ACHN (cell line): ENCODE measurements at regions not wholly inside any gene's neighbourhood (a gene's known extent, or its start where the extent isn't known, plus 50 kb on each side); places are given as distances from the start of the nearest gene placed in this dataset.

Experiments
- DNase-seq: peaks from one replicate; pipeline ENCODE4 v3.0.0-alpha.2; 2015
- in situ Hi-C: cut with HindIII; loops from 2 replicates; pipeline ENCODE4 v1.10.0; 2017; ENCODE audit warnings: low sequenced_read_pairs, low pct_ligation_motif_present, low pct_unique_long_range_greater_than_20kb

- in situ Hi-C loops: no loop called here
- no peak for DNase-seq
These were observed 130.8 kb downstream of the HMX1 start for GRCh38 chr4:8740666-8741395.

GRCh38 chr4:8739820-8740665 is 131.6 kb downstream of the HMX1 start:
- DNase-seq: no peak
- in situ Hi-C loops: no loop called here

GRCh38 chr4:8739317-8739716 is 132.3 kb downstream of the HMX1 start:
- in situ Hi-C loops: no loop called here
- no peak for DNase-seq

- DNase-seq: no peak
- in situ Hi-C loops: no loop called here
These were observed 133.1 kb downstream of the HMX1 start for GRCh38 chr4:8738471-8738931.

- no peak for DNase-seq
- in situ Hi-C loops: no loop called here
These were observed 133.9 kb downstream of the HMX1 start for GRCh38 chr4:8737601-8738279.

DNA sequence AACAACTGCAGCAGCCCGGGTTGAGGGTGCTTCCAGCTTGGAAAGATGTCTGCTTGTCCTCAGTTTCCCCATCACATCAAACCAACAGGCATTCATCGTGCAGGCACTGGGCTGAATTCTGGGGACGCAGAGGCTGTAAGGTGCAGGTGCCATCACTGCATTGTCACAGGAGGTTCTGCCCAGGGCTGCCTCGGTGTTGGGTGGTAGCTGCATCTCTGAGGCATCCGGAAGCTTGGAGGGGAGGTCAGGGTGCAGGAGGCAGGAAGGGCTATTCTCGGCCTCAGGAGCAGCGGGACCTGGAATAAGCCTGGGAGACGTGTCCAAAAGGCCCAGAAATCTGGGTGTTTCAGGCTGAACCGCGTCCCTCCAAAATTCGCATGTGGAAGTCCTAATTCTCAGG is 134.6 kb downstream of the HMX1 start:
- in situ Hi-C loops: no loop called here
- DNase-seq: no peak

- in situ Hi-C loops: no loop called here
- DNase-seq: no peak
These were observed 135.4 kb downstream of the HMX1 start for GRCh38 chr4:8736090-8736825.

DNA sequence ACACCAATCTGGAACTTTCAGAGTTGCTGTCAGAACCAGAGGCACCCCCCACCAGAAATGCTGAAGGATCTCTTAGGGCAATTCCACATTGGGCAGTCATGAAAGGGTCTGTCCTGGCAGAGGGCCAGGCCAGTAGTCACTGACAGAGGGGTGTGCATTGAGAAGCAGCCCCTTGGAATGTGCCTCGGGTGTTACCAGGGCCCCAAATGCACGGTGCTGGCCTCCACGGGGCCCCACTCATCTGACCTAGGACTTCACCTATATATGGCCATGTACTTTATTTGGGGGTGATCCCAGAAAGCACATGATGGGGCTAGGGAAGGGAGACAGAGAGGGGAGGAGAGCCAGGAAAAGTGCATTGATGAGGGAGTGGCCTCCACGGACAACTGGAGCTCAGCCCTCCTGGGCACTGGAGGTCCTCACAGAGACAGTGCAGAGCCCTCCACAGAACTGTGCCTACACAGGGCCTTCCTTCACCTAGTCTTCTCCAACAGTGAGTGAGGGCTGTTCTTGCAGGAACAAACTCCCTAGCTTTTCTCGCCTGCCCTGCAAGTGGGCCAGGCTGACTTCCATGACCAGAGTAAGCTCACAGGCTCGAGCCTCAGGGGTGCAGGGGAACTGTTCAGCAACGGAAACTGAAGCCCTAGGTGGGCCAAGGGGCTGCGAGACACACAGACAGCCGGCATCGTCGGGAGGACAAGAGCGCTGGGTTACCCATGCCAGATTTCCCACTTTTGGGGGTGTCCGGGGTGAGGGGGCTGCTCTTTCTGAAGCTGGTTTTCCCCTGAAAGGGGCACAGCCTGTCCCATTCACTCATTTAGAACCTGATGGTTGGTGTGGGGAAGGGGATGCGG is 136.2 kb downstream of the HMX1 start:
- DNase-seq: no peak
- in situ Hi-C loops: no loop called here

DNA sequence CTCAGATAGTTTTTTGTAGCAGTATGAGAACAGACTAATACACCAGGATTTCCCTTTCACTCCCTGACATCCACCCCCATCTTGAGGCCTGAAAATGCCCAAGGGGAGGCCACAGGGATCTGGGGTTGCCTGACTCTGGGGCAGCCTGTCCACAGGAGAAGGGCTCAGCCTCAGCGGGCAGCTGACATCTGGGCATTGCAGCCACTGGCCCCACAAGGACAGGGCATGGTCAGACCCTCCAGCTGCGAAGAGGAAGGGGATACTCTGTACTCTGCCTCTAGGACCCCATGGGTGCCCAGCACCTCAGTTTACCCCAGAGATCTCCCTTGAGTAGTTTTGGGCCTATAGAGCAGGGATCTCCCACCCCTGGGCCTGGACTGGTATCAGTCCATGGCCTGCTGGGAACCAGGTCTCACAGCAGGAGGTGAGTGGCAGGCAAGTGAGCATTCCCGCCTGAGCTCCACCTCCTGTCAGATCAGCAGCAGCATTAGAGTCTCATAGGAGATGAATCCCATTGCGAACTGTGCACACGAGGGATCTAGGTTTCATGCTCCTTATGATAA is 138.9 kb downstream of the HMX1 start:
- in situ Hi-C loops: no loop called here
- DNase-seq: no peak

GRCh38 chr4:8732092-8732491 is 139.5 kb downstream of the CPZ start:
- DNase-seq: no peak
- in situ Hi-C loops: no loop called here

GRCh38 chr4:8731364-8731763 is 138.8 kb downstream of the CPZ start:
- no peak for DNase-seq
- in situ Hi-C loops: no loop called here

- in situ Hi-C loops: no loop called here
These were observed 138.1 kb downstream of the CPZ start for GRCh38 chr4:8730681-8731080.

GRCh38 chr4:8730159-8730558 is 137.6 kb downstream of the CPZ start:
- in situ Hi-C loops: no loop called here
- DNase-seq: no peak

More at GRCh38 chr4:8730681-8731080, 138.1 kb downstream of the CPZ start:
- no peak for DNase-seq

- in situ Hi-C loops: no loop called here
- no peak for DNase-seq
These were observed 137.0 kb downstream of the CPZ start for GRCh38 chr4:8729408-8730149.

DNA sequence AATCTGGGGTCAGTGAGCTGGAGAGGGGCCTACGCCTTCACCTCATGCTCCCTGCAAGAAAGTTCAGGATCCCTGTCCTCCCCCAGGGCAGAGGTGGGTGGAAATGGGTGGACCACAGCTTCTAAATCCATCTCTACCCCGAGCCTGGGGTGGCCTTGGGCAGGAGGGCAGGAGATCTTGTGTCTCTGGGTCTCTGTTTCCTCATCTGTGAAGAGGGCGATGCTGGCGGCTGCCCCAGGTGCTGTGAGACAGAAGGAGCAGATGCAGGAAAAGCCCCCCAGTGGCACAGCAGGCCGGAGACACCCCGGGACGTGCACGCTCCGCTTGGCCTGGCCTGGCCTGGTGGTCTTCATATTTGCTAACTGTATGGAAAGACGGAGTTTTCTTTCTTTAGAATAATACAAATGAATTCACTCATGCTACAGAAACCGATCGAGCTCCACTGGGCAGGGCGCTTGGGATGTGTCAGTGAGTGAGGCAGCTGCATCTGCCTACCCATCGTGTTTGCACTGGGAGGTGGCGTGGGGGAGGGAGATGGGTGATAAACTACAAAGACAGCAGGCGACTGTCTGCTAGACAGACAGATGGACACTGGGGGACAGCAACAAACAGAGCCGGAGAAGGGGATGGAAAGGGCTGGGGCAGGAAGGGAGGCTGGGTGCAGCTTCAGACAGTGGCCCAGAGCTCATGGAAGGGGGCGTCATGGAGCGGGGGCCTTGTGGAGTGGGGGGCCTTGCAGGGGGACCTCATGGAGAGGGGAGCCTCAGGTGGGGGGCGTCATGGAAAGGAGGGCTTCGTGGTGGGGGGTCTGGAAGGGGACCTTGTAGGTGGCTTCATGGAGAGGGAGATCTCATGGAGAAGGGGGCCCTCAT is 136.2 kb downstream of the CPZ start:
- in situ Hi-C loops: no loop called here

More for the DNA sequence above, 136.2 kb downstream of the CPZ start:
- no peak for DNase-seq
